WTC11 (cell line): ENCODE measurements at regions not wholly inside any gene's neighbourhood (a gene's known extent, or its start where the extent isn't known, plus 50 kb on each side); places are given as distances from the start of the nearest gene placed in this dataset.

Experiments used
- ATF1 ChIP-seq: sonication (generic); formaldehyde crosslinking; IDR thresholded peaks from 2 replicates; pipeline ENCODE4 v1.8.1; 2023; ENCODE audit warnings: mild to moderate bottlenecking, moderate library complexity, missing genetic modification reagents
- CBFB ChIP-seq: sonication (generic); formaldehyde crosslinking; IDR thresholded peaks from 2 replicates; pipeline ENCODE4 v1.8.1; 2022; ENCODE audit warnings: mild to moderate bottlenecking, low read depth, missing genetic modification reagents
- ELF4 ChIP-seq: sonication (generic); formaldehyde crosslinking; IDR thresholded peaks from 2 replicates; pipeline ENCODE4 v1.8.1; 2022; ENCODE audit warnings: low read depth, mild to moderate bottlenecking, moderate library complexity, missing genetic modification reagents
- JUN ChIP-seq: sonication (generic); formaldehyde crosslinking; IDR thresholded peaks from 2 replicates; pipeline ENCODE4 v1.8.0; 2023; ENCODE audit warnings: mild to moderate bottlenecking, missing genetic modification reagents
- NR3C1 ChIP-seq: sonication (generic); formaldehyde crosslinking; conservative IDR thresholded peaks from 2 replicates; pipeline ENCODE4 v1.8.1; 2023; ENCODE audit warnings: low read depth, mild to moderate bottlenecking, missing genetic modification reagents
- TF ChIP-seq, protein P1 (sequence below): fragments of 200-600 bp; IDR thresholded peaks from 2 replicates; pipeline ENCODE4 v1.8.0; 2022; ENCODE audit warnings: antibody characterized with exemption

DNA sequence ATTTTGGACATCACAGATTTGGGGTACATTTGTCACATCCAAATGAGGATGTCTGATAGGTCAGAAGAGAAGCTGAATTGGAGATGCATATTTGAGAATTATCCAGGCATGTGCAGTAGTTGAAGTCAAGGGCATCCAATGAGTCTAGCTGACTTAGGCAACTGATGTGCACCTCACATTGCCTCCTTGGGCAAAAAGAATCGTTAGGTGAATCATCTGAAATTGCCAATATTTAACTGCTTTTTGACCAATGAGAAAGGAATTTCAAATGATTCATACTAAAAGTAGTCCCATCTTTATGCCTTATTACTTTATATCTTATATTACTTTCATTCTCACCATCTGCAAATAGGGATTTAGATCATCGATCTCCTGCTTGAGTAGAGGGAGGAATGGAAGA, 117.7 kb downstream of the CD47 start:
- TF ChIP-seq, protein P1, sequence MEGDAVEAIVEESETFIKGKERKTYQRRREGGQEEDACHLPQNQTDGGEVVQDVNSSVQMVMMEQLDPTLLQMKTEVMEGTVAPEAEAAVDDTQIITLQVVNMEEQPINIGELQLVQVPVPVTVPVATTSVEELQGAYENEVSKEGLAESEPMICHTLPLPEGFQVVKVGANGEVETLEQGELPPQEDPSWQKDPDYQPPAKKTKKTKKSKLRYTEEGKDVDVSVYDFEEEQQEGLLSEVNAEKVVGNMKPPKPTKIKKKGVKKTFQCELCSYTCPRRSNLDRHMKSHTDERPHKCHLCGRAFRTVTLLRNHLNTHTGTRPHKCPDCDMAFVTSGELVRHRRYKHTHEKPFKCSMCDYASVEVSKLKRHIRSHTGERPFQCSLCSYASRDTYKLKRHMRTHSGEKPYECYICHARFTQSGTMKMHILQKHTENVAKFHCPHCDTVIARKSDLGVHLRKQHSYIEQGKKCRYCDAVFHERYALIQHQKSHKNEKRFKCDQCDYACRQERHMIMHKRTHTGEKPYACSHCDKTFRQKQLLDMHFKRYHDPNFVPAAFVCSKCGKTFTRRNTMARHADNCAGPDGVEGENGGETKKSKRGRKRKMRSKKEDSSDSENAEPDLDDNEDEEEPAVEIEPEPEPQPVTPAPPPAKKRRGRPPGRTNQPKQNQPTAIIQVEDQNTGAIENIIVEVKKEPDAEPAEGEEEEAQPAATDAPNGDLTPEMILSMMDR = no peak
- no peak for TF ChIP-seq JUN (CRISPR knock-in tag)
- TF ChIP-seq NR3C1 (CRISPR knock-in tag) = no peak
- TF ChIP-seq CBFB (CRISPR knock-in tag) = no peak
- no peak for TF ChIP-seq ELF4
- no peak for TF ChIP-seq ATF1 (CRISPR knock-in tag)
